ENCODE measurements at regions not wholly inside any gene's neighbourhood (a gene's known extent, or its start where the extent isn't known, plus 50 kb on each side); places are given as distances from the start of the nearest gene placed in this dataset.

GRCh38 chr14:49946320-49947141, 53.6 kb downstream of the ARF6 start:
- Histone ChIP-seq H3K27me3 (ENCODE audit: control insufficient read depth in 2 of 2, insufficient read depth in 2 of 2, low read length in 2 of 2) (no peaks in the 10 kb centered on the region), H3K4me3 (ENCODE audit: low read length) (peak overlapping the region; percentile 36), H3K9me3 (ENCODE audit: control insufficient read depth in 2 of 3, low read length in 3 of 3) (no peaks in the 10 kb centered on the region), H3K4me1 (ENCODE audit: control insufficient read depth in 2 of 2, insufficient read depth in 2 of 2, low read length in 2 of 2) (peaks cover 28 to 46% of the 10 kb centered on the region in 2 donors), H3K27ac (ENCODE audit: low read depth, low read length) (peak overlapping the region; percentile 66), H3K36me3 (ENCODE audit: control insufficient read depth in 2 of 3, insufficient read depth in 3 of 3, low read length in 3 of 3) (no peaks in the 10 kb centered on the region)
- peak; percentile 71 for ATAC-seq
- peaks cover 0 to 18% (median 7%) of the 10 kb centered on the region in 11 donors for H3K9me3 Mint-ChIP-seq
- H3K36me3 Mint-ChIP-seq, result peaks cover 8 to 23% (median 12%) of the 10 kb centered on the region in 5 donors
- no peaks in the 10 kb centered on the region for H3K27me3 Mint-ChIP-seq
- peak overlapping the region; percentile 82 to 98 (median 94) for H3K27ac Mint-ChIP-seq
- intact Hi-C loops (cut with micrococcal nuclease), result loop anchor here (1.0 kb wide), 4 partner anchors 14 to 55 kb away; no protein-coding TSS in a partner anchor
- POLR2A ChIA-PET, result interaction anchor here (0.6 to 16.2 kb wide), 20 partner anchors 11 to 435 kb away, joined by 3 to 214 read pairs (median 5); partner anchors contain the start of genes ARF6 and NEMF
- peak overlapping the region; percentile 43 to 81 (median 74) for H3K4me3 Mint-ChIP-seq
- H3K4me1 Mint-ChIP-seq, result peaks cover 26 to 86% (median 77%) of the 10 kb centered on the region in 7 donors
- CTCF ChIA-PET, result interaction anchor here (0.5 to 2.5 kb wide), 6 partner anchors 24 to 558 kb away, joined by 3 to 15 read pairs (median 5); no protein-coding TSS in a partner anchor
- peak in 7 of 9 donors; percentile 30 to 55 (median 43) for DNase-seq

- no peak overlapping the region for H3K4me3 ChIP-seq (ENCODE audit: low read length)
- H3K27me3 ChIP-seq (ENCODE audit: control insufficient read depth in 2 of 2, insufficient read depth in 2 of 2, low read length in 2 of 2), result no peaks in the 10 kb centered on the region
- peaks cover 0 to 13% (median 7%) of the 10 kb centered on the region in 11 donors for H3K9me3 Mint-ChIP-seq
- peaks cover 28 to 38% of the 10 kb centered on the region in 2 donors for H3K4me1 ChIP-seq (ENCODE audit: control insufficient read depth in 2 of 2, insufficient read depth in 2 of 2, low read length in 2 of 2)
- no peak overlapping the region for H3K27ac ChIP-seq (ENCODE audit: low read depth, low read length)
- POLR2A ChIA-PET, result interaction anchor here (0.8 to 16.2 kb wide), 7 partner anchors 26 to 160 kb away, joined by 3 to 214 read pairs (median 8); no protein-coding TSS in a partner anchor
- intact Hi-C loops (cut with micrococcal nuclease), result no loop called here
- peaks cover 7 to 18% (median 8%) of the 10 kb centered on the region in 5 donors for H3K36me3 Mint-ChIP-seq
- CTCF ChIA-PET, result interaction anchor here (0.7 kb wide), 1 partner anchor 557 kb away, joined by 3 read pairs; no protein-coding TSS in a partner anchor
- no peaks in the 10 kb centered on the region for H3K36me3 ChIP-seq (ENCODE audit: control insufficient read depth in 2 of 3, insufficient read depth in 3 of 3, low read length in 3 of 3)
- H3K27ac Mint-ChIP-seq, result peak overlapping the region; percentile 60 to 98 (median 91)
- H3K9me3 ChIP-seq (ENCODE audit: control insufficient read depth in 2 of 3, low read length in 3 of 3), result no peaks in the 10 kb centered on the region
- peak overlapping the region in 9 of 10 donors; percentile 5 to 75 (median 26) for H3K4me3 Mint-ChIP-seq
- no peaks in the 10 kb centered on the region for H3K27me3 Mint-ChIP-seq
- H3K4me1 Mint-ChIP-seq, result peaks cover 27 to 81% (median 76%) of the 10 kb centered on the region in 7 donors
- ATAC-seq (no peak), DNase-seq (no peak)
Measured at GRCh38 chr14:49947506-49947905, 54.6 kb downstream of the ARF6 start.

GRCh38 chr14:49950275-49951228, 57.7 kb downstream of the ARF6 start:
- Histone ChIP-seq H3K4me1 (ENCODE audit: control insufficient read depth in 2 of 2, insufficient read depth in 2 of 2, low read length in 2 of 2) (peaks cover 20 to 29% of the 10 kb centered on the region in 2 donors), H3K4me3 (ENCODE audit: low read length) (no peak overlapping the region), H3K27ac (ENCODE audit: low read depth, low read length) (no peak overlapping the region), H3K9me3 (ENCODE audit: control insufficient read depth in 2 of 3, low read length in 3 of 3) (no peaks in the 10 kb centered on the region), H3K27me3 (ENCODE audit: control insufficient read depth in 2 of 2, insufficient read depth in 2 of 2, low read length in 2 of 2) (no peaks in the 10 kb centered on the region), H3K36me3 (ENCODE audit: control insufficient read depth in 2 of 3, insufficient read depth in 3 of 3, low read length in 3 of 3) (no peaks in the 10 kb centered on the region)
- peaks cover 0 to 13% (median 4%) of the 10 kb centered on the region in 5 donors for H3K36me3 Mint-ChIP-seq
- DNase-seq (peak in 1 of 9 donors; percentile 10), ATAC-seq (no peak)
- intact Hi-C loops (cut with micrococcal nuclease), result no loop called here
- H3K4me3 Mint-ChIP-seq, result peak overlapping the region in 6 of 10 donors; percentile 16 to 64 (median 36)
- H3K27ac Mint-ChIP-seq, result peak overlapping the region in 4 of 9 donors; percentile 9 to 72 (median 32)
- peaks cover 20 to 62% (median 54%) of the 10 kb centered on the region in 7 donors for H3K4me1 Mint-ChIP-seq
- no peaks in the 10 kb centered on the region for H3K9me3 Mint-ChIP-seq
- H3K27me3 Mint-ChIP-seq, result no peaks in the 10 kb centered on the region
- ChIA-PET POLR2A (interaction anchor here (1.0 to 16.2 kb wide), 4 partner anchors 23 to 58 kb away, joined by 3 to 214 read pairs (median 9); no protein-coding TSS in a partner anchor), CTCF (interaction anchor here (0.6 to 1.8 kb wide), 2 partner anchors 26 to 151 kb away, joined by 3 to 4 read pairs; no protein-coding TSS in a partner anchor)

- Mint-ChIP-seq H3K4me1 (peaks cover 15 to 55% (median 47%) of the 10 kb centered on the region in 7 donors), H3K27ac (peak overlapping the region in 2 of 9 donors; percentile 34 to 72), H3K36me3 (peaks cover 0 to 13% (median 4%) of the 10 kb centered on the region in 5 donors), H3K4me3 (peak overlapping the region in 2 of 10 donors; percentile 16 to 64), H3K27me3 (no peaks in the 10 kb centered on the region), H3K9me3 (no peaks in the 10 kb centered on the region)
- H3K4me1 ChIP-seq (ENCODE audit: control insufficient read depth in 2 of 2, insufficient read depth in 2 of 2, low read length in 2 of 2), result peaks cover 13 to 22% of the 10 kb centered on the region in 2 donors
- CTCF ChIA-PET, result interaction anchor here (0.6 to 1.8 kb wide), 3 partner anchors 25 to 934 kb away, joined by 3 to 4 read pairs (median 4); no protein-coding TSS in a partner anchor
- H3K36me3 ChIP-seq (ENCODE audit: control insufficient read depth in 2 of 3, insufficient read depth in 3 of 3, low read length in 3 of 3), result no peaks in the 10 kb centered on the region
- H3K4me3 ChIP-seq (ENCODE audit: low read length), result no peak overlapping the region
- no peaks in the 10 kb centered on the region for H3K27me3 ChIP-seq (ENCODE audit: control insufficient read depth in 2 of 2, insufficient read depth in 2 of 2, low read length in 2 of 2)
- no peak for DNase-seq
- no peak overlapping the region for H3K27ac ChIP-seq (ENCODE audit: low read depth, low read length)
- no peaks in the 10 kb centered on the region for H3K9me3 ChIP-seq (ENCODE audit: control insufficient read depth in 2 of 3, low read length in 3 of 3)
- POLR2A ChIA-PET, result interaction anchor here (0.9 to 16.2 kb wide), 5 partner anchors 8 to 51 kb away, joined by 3 to 214 read pairs (median 5); no protein-coding TSS in a partner anchor
- no peak for ATAC-seq
- intact Hi-C loops (cut with micrococcal nuclease), result no loop called here
Measured at GRCh38 chr14:49951229-49951607, 58.3 kb downstream of the ARF6 start.

- Mint-ChIP-seq H3K36me3 (peaks cover 0 to 13% (median 4%) of the 10 kb centered on the region in 5 donors), H3K4me1 (peaks cover 9 to 49% (median 41%) of the 10 kb centered on the region in 7 donors), H3K9me3 (no peaks in the 10 kb centered on the region), H3K4me3 (peak overlapping the region in 2 of 10 donors; percentile 4 to 24), H3K27me3 (no peaks in the 10 kb centered on the region), H3K27ac (peak overlapping the region in 1 of 9 donors; percentile 72)
- Histone ChIP-seq H3K27me3 (ENCODE audit: control insufficient read depth in 2 of 2, insufficient read depth in 2 of 2, low read length in 2 of 2) (no peaks in the 10 kb centered on the region), H3K27ac (ENCODE audit: low read depth, low read length) (no peak overlapping the region), H3K36me3 (ENCODE audit: control insufficient read depth in 2 of 3, insufficient read depth in 3 of 3, low read length in 3 of 3) (no peaks in the 10 kb centered on the region), H3K4me3 (ENCODE audit: low read length) (no peak overlapping the region), H3K9me3 (ENCODE audit: control insufficient read depth in 2 of 3, low read length in 3 of 3) (no peaks in the 10 kb centered on the region), H3K4me1 (ENCODE audit: control insufficient read depth in 2 of 2, insufficient read depth in 2 of 2, low read length in 2 of 2) (peaks cover 8 to 16% of the 10 kb centered on the region in 2 donors)
- intact Hi-C loops (cut with micrococcal nuclease), result no loop called here
- CTCF ChIA-PET, result interaction anchor here (0.6 to 1.8 kb wide), 4 partner anchors 19 to 934 kb away, joined by 3 to 5 read pairs (median 4); no protein-coding TSS in a partner anchor
- no peak for DNase-seq
- no peak for ATAC-seq
- POLR2A ChIA-PET, result interaction anchor here (0.9 to 16.2 kb wide), 6 partner anchors 9 to 59 kb away, joined by 3 to 214 read pairs (median 5); partner anchors contain the start of gene ARF6
Measured at GRCh38 chr14:49951691-49952345, 58.9 kb downstream of the ARF6 start.

Data from naive thymus-derived CD4-positive, alpha-beta T cell (primary cell).